ENCODE measurements at regions not wholly inside any gene's neighbourhood (a gene's known extent, or its start where the extent isn't known, plus 50 kb on each side); places are given as distances from the start of the nearest gene placed in this dataset.

- Histone ChIP-seq H3K36me3 (no peaks in the 10 kb centered on the region), H3K4me1 (no peaks in the 10 kb centered on the region), H3K4me3 (no peak overlapping the region), H3K27ac (no peak overlapping the region), H4K20me1 (no peaks in the 10 kb centered on the region), H3K9me3 (peaks cover 9% of the 10 kb centered on the region), H3K9ac (no peak overlapping the region), H3K27me3 (no peaks in the 10 kb centered on the region), H3K4me2 (no peak overlapping the region)
- no peak for TF ChIP-seq Cebpa-rat (IDR thresholded peaks at IDR 0.05)
Observed at GRCh38 chr3:82715091-82715856, 953.8 kb upstream of the GBE1 start.

- Histone ChIP-seq H3K4me3 (no peak overlapping the region), H4K20me1 (no peaks in the 10 kb centered on the region), H3K9ac (no peak overlapping the region), H3K4me2 (no peak overlapping the region), H3K36me3 (no peaks in the 10 kb centered on the region), H3K9me3 (no peaks in the 10 kb centered on the region), H3K27ac (no peak overlapping the region), H3K27me3 (no peaks in the 10 kb centered on the region), H3K4me1 (no peaks in the 10 kb centered on the region)
- no peak for TF ChIP-seq Cebpa-rat (IDR thresholded peaks at IDR 0.05)
Observed at GRCh38 chr3:82707035-82707434, 945.6 kb upstream of the GBE1 start.

- Histone ChIP-seq H3K9ac (no peak overlapping the region), H3K9me3 (no peaks in the 10 kb centered on the region), H3K4me1 (no peaks in the 10 kb centered on the region), H3K4me2 (no peak overlapping the region), H4K20me1 (no peaks in the 10 kb centered on the region), H3K36me3 (no peaks in the 10 kb centered on the region), H3K27me3 (no peaks in the 10 kb centered on the region), H3K4me3 (no peak overlapping the region), H3K27ac (no peak overlapping the region)
- no peak for TF ChIP-seq Cebpa-rat (IDR thresholded peaks at IDR 0.05)
Observed at GRCh38 chr3:82685761-82686160, 924.3 kb upstream of the GBE1 start.

GRCh38 chr3:82676356-82677026 lies 915.0 kb upstream of the GBE1 start:
- no peak overlapping the region for H3K4me3 ChIP-seq
- no peaks in the 10 kb centered on the region for H3K4me1 ChIP-seq
- H3K4me2 ChIP-seq, result no peak overlapping the region
- no peaks in the 10 kb centered on the region for H4K20me1 ChIP-seq
- H3K36me3 ChIP-seq, result no peaks in the 10 kb centered on the region
- TF ChIP-seq Cebpa-rat (IDR thresholded peaks at IDR 0.05), result no peak
- H3K9me3 ChIP-seq, result no peaks in the 10 kb centered on the region
- H3K9ac ChIP-seq, result no peak overlapping the region
- H3K27me3 ChIP-seq, result no peaks in the 10 kb centered on the region
- no peak overlapping the region for H3K27ac ChIP-seq

- H3K9me3 ChIP-seq, result no peaks in the 10 kb centered on the region
Observed at GRCh38 chr3:82672966-82673365, 911.5 kb upstream of the GBE1 start.

GRCh38 chr3:82671466-82671865 lies 910.0 kb upstream of the GBE1 start:
- no peak overlapping the region for H3K4me2 ChIP-seq
- H3K9ac ChIP-seq, result no peak overlapping the region
- TF ChIP-seq Cebpa-rat (IDR thresholded peaks at IDR 0.05), result no peak
- no peaks in the 10 kb centered on the region for H3K36me3 ChIP-seq
- no peaks in the 10 kb centered on the region for H4K20me1 ChIP-seq
- H3K4me1 ChIP-seq, result no peaks in the 10 kb centered on the region
- H3K27ac ChIP-seq, result no peak overlapping the region
- no peaks in the 10 kb centered on the region for H3K9me3 ChIP-seq
- H3K27me3 ChIP-seq, result no peaks in the 10 kb centered on the region
- no peak overlapping the region for H3K4me3 ChIP-seq

More at GRCh38 chr3:82672966-82673365, 911.5 kb upstream of the GBE1 start:
- no peak overlapping the region for H3K4me3 ChIP-seq
- no peak for TF ChIP-seq Cebpa-rat (IDR thresholded peaks at IDR 0.05)
- no peak overlapping the region for H3K27ac ChIP-seq
- H3K36me3 ChIP-seq, result no peaks in the 10 kb centered on the region
- H3K4me1 ChIP-seq, result no peaks in the 10 kb centered on the region
- H3K9ac ChIP-seq, result no peak overlapping the region
- H3K27me3 ChIP-seq, result no peaks in the 10 kb centered on the region
- H3K4me2 ChIP-seq, result no peak overlapping the region
- no peaks in the 10 kb centered on the region for H4K20me1 ChIP-seq

- H3K9me3 ChIP-seq, result peaks cover 14% of the 10 kb centered on the region
- H3K36me3 ChIP-seq, result no peaks in the 10 kb centered on the region
- no peaks in the 10 kb centered on the region for H3K4me1 ChIP-seq
- H3K27ac ChIP-seq, result no peak overlapping the region
- H3K4me3 ChIP-seq, result no peak overlapping the region
- no peak overlapping the region for H3K4me2 ChIP-seq
- no peaks in the 10 kb centered on the region for H4K20me1 ChIP-seq
- no peaks in the 10 kb centered on the region for H3K27me3 ChIP-seq
- TF ChIP-seq Cebpa-rat (IDR thresholded peaks at IDR 0.05), result no peak
- H3K9ac ChIP-seq, result no peak overlapping the region
Observed at GRCh38 chr3:82654708-82655107, 893.3 kb upstream of the GBE1 start.

GRCh38 chr3:82643948-82644347 lies 882.5 kb upstream of the GBE1 start:
- Histone ChIP-seq H3K27ac (no peak overlapping the region), H4K20me1 (no peaks in the 10 kb centered on the region), H3K4me3 (no peak overlapping the region), H3K9ac (no peak overlapping the region), H3K4me2 (no peak overlapping the region), H3K9me3 (peaks cover 23% of the 10 kb centered on the region), H3K4me1 (no peaks in the 10 kb centered on the region), H3K36me3 (no peaks in the 10 kb centered on the region), H3K27me3 (no peaks in the 10 kb centered on the region)
- no peak for TF ChIP-seq Cebpa-rat (IDR thresholded peaks at IDR 0.05)

- Histone ChIP-seq H3K9me3 (peaks cover 23% of the 10 kb centered on the region), H3K9ac (no peak overlapping the region), H3K27ac (no peak overlapping the region), H3K36me3 (no peaks in the 10 kb centered on the region), H3K4me3 (no peak overlapping the region), H4K20me1 (no peaks in the 10 kb centered on the region), H3K4me2 (no peak overlapping the region), H3K27me3 (no peaks in the 10 kb centered on the region), H3K4me1 (no peaks in the 10 kb centered on the region)
- no peak for TF ChIP-seq Cebpa-rat (IDR thresholded peaks at IDR 0.05)
Observed at GRCh38 chr3:82641701-82642100, 880.3 kb upstream of the GBE1 start.

GRCh38 chr3:82640254-82640653 lies 878.8 kb upstream of the GBE1 start:
- H3K4me3 ChIP-seq, result no peak overlapping the region
- H3K27ac ChIP-seq, result no peak overlapping the region
- H3K4me1 ChIP-seq, result no peaks in the 10 kb centered on the region
- peaks cover 23% of the 10 kb centered on the region for H3K9me3 ChIP-seq
- H4K20me1 ChIP-seq, result no peaks in the 10 kb centered on the region
- no peak overlapping the region for H3K4me2 ChIP-seq
- no peak for TF ChIP-seq Cebpa-rat (IDR thresholded peaks at IDR 0.05)
- H3K9ac ChIP-seq, result no peak overlapping the region
- H3K27me3 ChIP-seq, result no peaks in the 10 kb centered on the region
- H3K36me3 ChIP-seq, result no peaks in the 10 kb centered on the region
